MCF 10A (cell line): ENCODE measurements at regions not wholly inside any gene's neighbourhood (a gene's known extent, or its start where the extent isn't known, plus 50 kb on each side); places are given as distances from the start of the nearest gene placed in this dataset.

ENCODE experiments used
- BruUV-seq: library from RNA; stranded (reverse); fragments of 400-500 nt; replicated peaks from 2 replicates; lab custom pipeline; 2021; lab: Mats Ljungman, UMichigan
- CTCF ChIA-PET: fragments of 300-600 bp; sonication (Branson Sonifier 250); formaldehyde crosslinking; extraction: SDS; loops from one replicate; lab custom pipeline; 2021; ENCODE audit warnings: antibody characterized with exemption, inconsistent platforms; lab: Yijun Ruan, JAX
- POLR2A ChIA-PET: fragments of 300-600, 350-650 bp; sonication (Branson Sonifier 250); formaldehyde crosslinking; extraction: SDS; loops from one replicate; lab custom pipeline; 2020; ENCODE audit warnings: antibody characterized with exemption, inconsistent platforms; lab: Yijun Ruan, JAX
- DNase-seq: peaks from one replicate; pipeline ENCODE4 v3.0.0-alpha.2; 2018; ENCODE audit not compliant: unreplicated experiment
- H3K27ac Mint-ChIP-seq: one replicate; pipeline ENCODE4 v1.8.0; 2022; ENCODE audit warnings: mild to moderate bottlenecking, low read depth, mixed read lengths; ENCODE audit not compliant: unreplicated experiment
- H3K27me3 Mint-ChIP-seq: one replicate; pipeline ENCODE4 v1.8.0; 2022; ENCODE audit warnings: mixed read lengths; ENCODE audit not compliant: insufficient read depth, unreplicated experiment
- H3K36me3 Mint-ChIP-seq: one replicate; pipeline ENCODE4 v1.8.0; 2022; ENCODE audit warnings: mild to moderate bottlenecking, moderate library complexity, mixed read lengths; ENCODE audit not compliant: insufficient read depth, unreplicated experiment
- H3K4me1 Mint-ChIP-seq: one replicate; pipeline ENCODE4 v1.8.0; 2022; ENCODE audit warnings: mixed read lengths; ENCODE audit not compliant: insufficient read depth, unreplicated experiment
- H3K4me3 Mint-ChIP-seq: one replicate; pipeline ENCODE4 v1.8.0; 2022; ENCODE audit warnings: mild to moderate bottlenecking, moderate library complexity, mixed read lengths; ENCODE audit not compliant: unreplicated experiment
- H3K9me3 Mint-ChIP-seq: one replicate; pipeline ENCODE4 v1.8.0; 2022; ENCODE audit warnings: mixed read lengths; ENCODE audit not compliant: unreplicated experiment
- CTCF ChIP-seq: fragments of 200-600 bp; IDR thresholded peaks from one replicate; pipeline ENCODE4 v1.8.0; 2022; ENCODE audit warnings: antibody characterized with exemption, mild to moderate bottlenecking; ENCODE audit not compliant: unreplicated experiment
- intact Hi-C: fragments of 100-400 bp; cut with micrococcal nuclease; formaldehyde crosslinking; loops from 2 replicates; pipeline ENCODE4 v1.14.1; 2022

GRCh38 chr7:136549756-136550155 is 318.7 kb upstream of the CHRM2 start:
- CTCF ChIA-PET, result no interaction called here
- Mint-ChIP-seq H3K4me1 (no peaks in the 10 kb centered on the region), H3K27ac (no peak overlapping the region), H3K36me3 (no peaks in the 10 kb centered on the region), H3K9me3 (no peaks in the 10 kb centered on the region), H3K27me3 (peaks cover 38% of the 10 kb centered on the region), H3K4me3 (no peak overlapping the region)
- no peak for DNase-seq
- TF ChIP-seq CTCF, result no peak
- POLR2A ChIA-PET, result no interaction called here
- intact Hi-C loops, result no loop called here
- BruUV-seq, result no TSS peak

- BruUV-seq, result no TSS peak
- TF ChIP-seq CTCF, result no peak
- Mint-ChIP-seq H3K27ac (no peak overlapping the region), H3K36me3 (peaks cover 7% of the 10 kb centered on the region), H3K4me3 (no peak overlapping the region), H3K27me3 (no peaks in the 10 kb centered on the region), H3K9me3 (no peaks in the 10 kb centered on the region), H3K4me1 (no peaks in the 10 kb centered on the region)
- ChIA-PET POLR2A (interaction anchor here (0.7 kb wide), 1 partner anchor 731 kb away, joined by 3 read pairs; no protein-coding TSS in a partner anchor), CTCF (no interaction called here)
- no peak for DNase-seq
- intact Hi-C loops, result no loop called here
These were observed 334.7 kb upstream of the CHRM2 start for GRCh38 chr7:136533732-136534131.

- CTCF ChIA-PET, result interaction anchor here (0.6 kb wide), 1 partner anchor 548 kb away, joined by 3 read pairs; no protein-coding TSS in a partner anchor
- Mint-ChIP-seq H3K4me3 (no peak overlapping the region), H3K36me3 (peaks cover 7% of the 10 kb centered on the region), H3K27ac (no peak overlapping the region), H3K4me1 (peaks cover 9% of the 10 kb centered on the region), H3K9me3 (no peaks in the 10 kb centered on the region), H3K27me3 (no peaks in the 10 kb centered on the region)
- TF ChIP-seq CTCF, result no peak
- no peak for DNase-seq
- POLR2A ChIA-PET, result no interaction called here
- BruUV-seq, result no TSS peak
- intact Hi-C loops, result no loop called here
These were observed 337.6 kb upstream of the CHRM2 start for GRCh38 chr7:136530831-136531230.

- peaks cover 7% of the 10 kb centered on the region for H3K36me3 Mint-ChIP-seq
- H3K4me1 Mint-ChIP-seq, result peaks cover 9% of the 10 kb centered on the region
- POLR2A ChIA-PET, result interaction anchor here (0.7 kb wide), 1 partner anchor 238 kb away, joined by 3 read pairs; no protein-coding TSS in a partner anchor
- intact Hi-C loops, result no loop called here
- BruUV-seq, result no TSS peak
- H3K9me3 Mint-ChIP-seq, result no peaks in the 10 kb centered on the region
- H3K27me3 Mint-ChIP-seq, result no peaks in the 10 kb centered on the region
- H3K27ac Mint-ChIP-seq, result no peak overlapping the region
- CTCF ChIA-PET, result interaction anchor here (0.6 kb wide), 1 partner anchor 17 kb away, joined by 3 read pairs; no protein-coding TSS in a partner anchor
- peak; percentile 66 for DNase-seq
- no peak overlapping the region for H3K4me3 Mint-ChIP-seq
- no peak for TF ChIP-seq CTCF
These were observed 340.1 kb upstream of the CHRM2 start for GRCh38 chr7:136528329-136528728.
